Caco-2 (cell line): ENCODE measurements at regions not wholly inside any gene's neighbourhood (a gene's known extent, or its start where the extent isn't known, plus 50 kb on each side); places are given as distances from the start of the nearest gene placed in this dataset.

ENCODE experiments used
- BruUV-seq: library from RNA; stranded (reverse); fragments of 400-500 nt; replicated peaks from 2 replicates; lab custom pipeline; 2021; lab: Mats Ljungman, UMichigan
- CTCF ChIA-PET: fragments of 300-600 bp; sonication (Branson Sonifier 250); formaldehyde crosslinking; loops from one replicate; lab custom pipeline; 2022; ENCODE audit warnings: antibody characterized with exemption; lab: Charles Lee
- POLR2A ChIA-PET: fragments of 300-600 bp; sonication (Branson Sonifier 250); formaldehyde crosslinking; loops from one replicate; lab custom pipeline; 2022; ENCODE audit warnings: antibody characterized with exemption; lab: Charles Lee
- DNase-seq, 2 experiments: peaks; one replicate each; pipeline versions ENCODE4 v3.0.0 to v3.0.0-alpha.2; 2020 to 2022
- H3K27me3 ChIP-seq: replicated peaks from 2 replicates; pipeline ENCODE4 v1.6.0; 2011; ENCODE audit warnings: low read length; ENCODE audit not compliant: control insufficient read depth, insufficient read depth
- H3K36me3 ChIP-seq: 2 replicates; pipeline ENCODE4 v1.5.1; 2011; ENCODE audit warnings: low read length; ENCODE audit not compliant: control insufficient read depth, insufficient read depth
- H3K4me1 ChIP-seq: fragments of 250-450 bp; sonication (Bioruptor Pico); 2 replicates; pipeline ENCODE4 v1.5.1; 2020; ENCODE audit warnings: mild to moderate bottlenecking
- H3K4me3 ChIP-seq: 2 replicates; pipeline ENCODE4 v1.5.1; 2011; ENCODE audit warnings: low read depth, mild to moderate bottlenecking, control low read depth, low read length
- H3K9me3 ChIP-seq: fragments of 250-450 bp; sonication (Bioruptor Pico); 2 replicates; pipeline ENCODE4 v1.5.1; 2020; ENCODE audit warnings: mild to moderate bottlenecking, moderate library complexity
- H3K27ac Mint-ChIP-seq: one replicate; pipeline ENCODE4 v1.8.0; 2022; ENCODE audit warnings: mixed read lengths; ENCODE audit not compliant: unreplicated experiment
- H3K27me3 Mint-ChIP-seq: one replicate; pipeline ENCODE4 v1.8.0; 2022; ENCODE audit warnings: mixed read lengths; ENCODE audit not compliant: insufficient read depth, unreplicated experiment
- H3K36me3 Mint-ChIP-seq: one replicate; pipeline ENCODE4 v1.8.0; 2022; ENCODE audit warnings: mild to moderate bottlenecking, mixed read lengths; ENCODE audit not compliant: insufficient read depth, unreplicated experiment
- H3K4me1 Mint-ChIP-seq: one replicate; pipeline ENCODE4 v1.8.0; 2022; ENCODE audit warnings: low read depth, mixed read lengths; ENCODE audit not compliant: unreplicated experiment
- H3K4me3 Mint-ChIP-seq: one replicate; pipeline ENCODE4 v1.8.0; 2022; ENCODE audit warnings: mild to moderate bottlenecking, moderate library complexity, mixed read lengths; ENCODE audit not compliant: unreplicated experiment
- H3K9me3 Mint-ChIP-seq: one replicate; pipeline ENCODE4 v1.8.0; 2022; ENCODE audit warnings: mixed read lengths; ENCODE audit not compliant: unreplicated experiment
- CTCF ChIP-seq, 2 experiments: fragments of 200-600 bp in 1 of 2; IDR thresholded peaks; 1 replicate in 1 of 2; 2 replicates in 1 of 2; pipeline versions ENCODE4 v1.5.1 to v1.8.0; 2011 to 2022; ENCODE audit warnings: antibody characterized with exemption in 1 of 2, control low read depth in 1 of 2, inconsistent platforms in 1 of 2, low read depth in 1 of 2, low read length in 1 of 2, mild to moderate bottlenecking in 1 of 2, moderate library complexity in 1 of 2; ENCODE audit not compliant: insufficient read depth in 1 of 2, severe bottlenecking in 1 of 2, unreplicated experiment in 1 of 2
- intact Hi-C: fragments of 100-400 bp; cut with micrococcal nuclease; formaldehyde crosslinking; loops from one replicate; pipeline ENCODE4 v1.10.0; 2022; ENCODE audit not compliant: unreplicated experiment

- Histone ChIP-seq H3K4me1 (no peaks in the 10 kb centered on the region), H3K9me3 (no peaks in the 10 kb centered on the region), H3K36me3 (no peaks in the 10 kb centered on the region), H3K4me3 (no peak overlapping the region), H3K27me3 (no peaks in the 10 kb centered on the region)
- CTCF ChIA-PET = no interaction called here
- H3K4me1 Mint-ChIP-seq = no peaks in the 10 kb centered on the region
- BruUV-seq = no TSS peak
- H3K4me3 Mint-ChIP-seq = no peak overlapping the region
- H3K27ac Mint-ChIP-seq = no peak overlapping the region
- intact Hi-C loops = no loop called here
- DNase-seq = no peak
- no peak for TF ChIP-seq CTCF (IDR thresholded peaks at IDR 0.05; ENCODE audit: insufficient read depth in 1 of 2, low read depth in 1 of 2, low read length in 1 of 2, severe bottlenecking in 1 of 2, unreplicated experiment in 1 of 2)
- no peaks in the 10 kb centered on the region for H3K36me3 Mint-ChIP-seq
- peaks cover 7% of the 10 kb centered on the region for H3K27me3 Mint-ChIP-seq
- H3K9me3 Mint-ChIP-seq = no peaks in the 10 kb centered on the region
- POLR2A ChIA-PET = no interaction called here
Measured at GRCh38 chr22:27097933-27098332, 440.5 kb downstream of the MIAT start.

GRCh38 chr22:27099946-27100722 lies 442.7 kb downstream of the MIAT start:
- H3K4me1 Mint-ChIP-seq = no peaks in the 10 kb centered on the region
- ChIA-PET POLR2A (no interaction called here), CTCF (no interaction called here)
- no peak for TF ChIP-seq CTCF (IDR thresholded peaks at IDR 0.05; ENCODE audit: insufficient read depth in 1 of 2, low read depth in 1 of 2, low read length in 1 of 2, severe bottlenecking in 1 of 2, unreplicated experiment in 1 of 2)
- BruUV-seq = no TSS peak
- Histone ChIP-seq H3K9me3 (no peaks in the 10 kb centered on the region), H3K36me3 (no peaks in the 10 kb centered on the region), H3K4me3 (no peak overlapping the region), H3K4me1 (no peaks in the 10 kb centered on the region), H3K27me3 (no peaks in the 10 kb centered on the region)
- no peak overlapping the region for H3K27ac Mint-ChIP-seq
- intact Hi-C loops = no loop called here
- no peak overlapping the region for H3K4me3 Mint-ChIP-seq
- H3K9me3 Mint-ChIP-seq = no peaks in the 10 kb centered on the region
- DNase-seq = no peak
- H3K36me3 Mint-ChIP-seq = no peaks in the 10 kb centered on the region
- H3K27me3 Mint-ChIP-seq = peaks cover 7% of the 10 kb centered on the region

- CTCF ChIA-PET = no interaction called here
- peaks cover 10% of the 10 kb centered on the region for H3K27me3 Mint-ChIP-seq
- no peaks in the 10 kb centered on the region for H3K4me1 Mint-ChIP-seq
- BruUV-seq = no TSS peak
- no peaks in the 10 kb centered on the region for H3K27me3 ChIP-seq
- no peak overlapping the region for H3K4me3 ChIP-seq
- intact Hi-C loops = no loop called here
- H3K27ac Mint-ChIP-seq = no peak overlapping the region
- H3K36me3 Mint-ChIP-seq = no peaks in the 10 kb centered on the region
- no peaks in the 10 kb centered on the region for H3K4me1 ChIP-seq
- no peak for TF ChIP-seq CTCF (IDR thresholded peaks at IDR 0.05; ENCODE audit: insufficient read depth in 1 of 2, low read depth in 1 of 2, low read length in 1 of 2, severe bottlenecking in 1 of 2, unreplicated experiment in 1 of 2)
- no peaks in the 10 kb centered on the region for H3K36me3 ChIP-seq
- no peaks in the 10 kb centered on the region for H3K9me3 Mint-ChIP-seq
- POLR2A ChIA-PET = no interaction called here
- DNase-seq = no peak
- no peak overlapping the region for H3K4me3 Mint-ChIP-seq
- no peaks in the 10 kb centered on the region for H3K9me3 ChIP-seq
Measured at GRCh38 chr22:27100789-27101188, 443.4 kb downstream of the MIAT start.
